ENCODE measurements at regions not wholly inside any gene's neighbourhood (a gene's known extent, or its start where the extent isn't known, plus 50 kb on each side); places are given as distances from the start of the nearest gene placed in this dataset.

DNA sequence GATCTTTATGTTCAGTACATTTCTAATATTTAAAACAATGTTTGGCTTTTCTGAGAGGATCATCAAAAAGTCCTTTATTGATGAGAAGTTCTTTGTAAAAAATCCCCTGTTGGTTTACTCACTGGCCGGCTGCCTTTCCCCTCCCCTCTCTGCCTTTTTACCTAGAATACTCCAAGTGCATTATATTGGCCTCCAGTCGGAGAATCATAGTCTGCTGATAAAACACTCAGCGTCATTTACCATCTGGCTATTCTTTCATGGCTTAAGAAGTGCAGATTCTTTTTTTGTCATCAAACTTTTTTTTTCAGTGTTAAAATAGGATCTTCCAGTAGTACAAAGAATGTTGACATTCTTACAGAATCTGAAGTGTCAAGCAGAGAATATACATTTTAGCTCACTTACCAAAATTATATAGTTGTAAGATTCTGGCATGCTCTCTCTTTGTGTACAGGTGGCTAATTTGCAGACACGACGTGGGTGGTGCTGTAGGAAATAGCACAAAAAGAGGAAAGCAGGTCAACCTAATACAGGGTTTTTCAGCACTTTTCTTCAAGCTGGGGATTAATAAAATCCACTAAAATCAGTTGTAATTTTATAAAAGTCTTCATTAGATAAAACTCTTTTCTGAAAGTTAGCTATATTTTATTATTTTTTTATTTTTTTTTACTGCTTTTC lies 731.8 kb downstream of the KCTD8 start:
- H3K4me3 Mint-ChIP-seq = no peak overlapping the region
- no peak overlapping the region for H3K27ac Mint-ChIP-seq
- H3K4me1 Mint-ChIP-seq (ENCODE audit: low read depth) = no peaks in the 10 kb centered on the region
- no peaks in the 10 kb centered on the region for H3K36me3 Mint-ChIP-seq (ENCODE audit: low read depth)
- no peaks in the 10 kb centered on the region for H3K27me3 Mint-ChIP-seq (ENCODE audit: insufficient read depth)
- peaks cover 23% of the 10 kb centered on the region for H3K9me3 Mint-ChIP-seq
- DNase-seq = no peak
- TF ChIP-seq, protein P1, sequence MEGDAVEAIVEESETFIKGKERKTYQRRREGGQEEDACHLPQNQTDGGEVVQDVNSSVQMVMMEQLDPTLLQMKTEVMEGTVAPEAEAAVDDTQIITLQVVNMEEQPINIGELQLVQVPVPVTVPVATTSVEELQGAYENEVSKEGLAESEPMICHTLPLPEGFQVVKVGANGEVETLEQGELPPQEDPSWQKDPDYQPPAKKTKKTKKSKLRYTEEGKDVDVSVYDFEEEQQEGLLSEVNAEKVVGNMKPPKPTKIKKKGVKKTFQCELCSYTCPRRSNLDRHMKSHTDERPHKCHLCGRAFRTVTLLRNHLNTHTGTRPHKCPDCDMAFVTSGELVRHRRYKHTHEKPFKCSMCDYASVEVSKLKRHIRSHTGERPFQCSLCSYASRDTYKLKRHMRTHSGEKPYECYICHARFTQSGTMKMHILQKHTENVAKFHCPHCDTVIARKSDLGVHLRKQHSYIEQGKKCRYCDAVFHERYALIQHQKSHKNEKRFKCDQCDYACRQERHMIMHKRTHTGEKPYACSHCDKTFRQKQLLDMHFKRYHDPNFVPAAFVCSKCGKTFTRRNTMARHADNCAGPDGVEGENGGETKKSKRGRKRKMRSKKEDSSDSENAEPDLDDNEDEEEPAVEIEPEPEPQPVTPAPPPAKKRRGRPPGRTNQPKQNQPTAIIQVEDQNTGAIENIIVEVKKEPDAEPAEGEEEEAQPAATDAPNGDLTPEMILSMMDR (IDR thresholded peaks at IDR 0.05) = no peak

DNA sequence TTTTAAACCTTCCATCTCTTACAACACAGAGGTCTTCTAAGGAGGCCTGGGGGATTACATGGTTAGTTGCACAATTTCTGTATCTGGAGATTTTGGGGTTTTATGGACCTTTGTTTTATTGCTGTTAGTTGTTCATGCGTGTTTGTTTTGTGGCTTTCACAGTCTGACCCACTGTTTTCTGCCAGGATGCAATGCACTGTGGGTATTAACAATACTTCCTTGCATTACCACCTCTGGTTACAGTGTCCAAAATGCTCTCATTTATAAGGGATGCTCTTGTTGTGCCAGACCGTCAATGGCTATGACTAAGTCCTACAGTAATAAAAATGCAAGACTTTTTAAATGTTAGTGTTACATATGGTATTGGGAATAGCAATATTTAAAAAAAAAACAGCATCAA lies 730.2 kb downstream of the KCTD8 start:
- no peak overlapping the region for H3K27ac Mint-ChIP-seq
- H3K9me3 Mint-ChIP-seq = peaks cover 14% of the 10 kb centered on the region
- H3K4me1 Mint-ChIP-seq (ENCODE audit: low read depth) = no peaks in the 10 kb centered on the region
- TF ChIP-seq, protein P1 (IDR thresholded peaks at IDR 0.05) = no peak
- no peak overlapping the region for H3K4me3 Mint-ChIP-seq
- no peaks in the 10 kb centered on the region for H3K27me3 Mint-ChIP-seq (ENCODE audit: insufficient read depth)
- no peak for DNase-seq
- no peaks in the 10 kb centered on the region for H3K36me3 Mint-ChIP-seq (ENCODE audit: low read depth)

DNA sequence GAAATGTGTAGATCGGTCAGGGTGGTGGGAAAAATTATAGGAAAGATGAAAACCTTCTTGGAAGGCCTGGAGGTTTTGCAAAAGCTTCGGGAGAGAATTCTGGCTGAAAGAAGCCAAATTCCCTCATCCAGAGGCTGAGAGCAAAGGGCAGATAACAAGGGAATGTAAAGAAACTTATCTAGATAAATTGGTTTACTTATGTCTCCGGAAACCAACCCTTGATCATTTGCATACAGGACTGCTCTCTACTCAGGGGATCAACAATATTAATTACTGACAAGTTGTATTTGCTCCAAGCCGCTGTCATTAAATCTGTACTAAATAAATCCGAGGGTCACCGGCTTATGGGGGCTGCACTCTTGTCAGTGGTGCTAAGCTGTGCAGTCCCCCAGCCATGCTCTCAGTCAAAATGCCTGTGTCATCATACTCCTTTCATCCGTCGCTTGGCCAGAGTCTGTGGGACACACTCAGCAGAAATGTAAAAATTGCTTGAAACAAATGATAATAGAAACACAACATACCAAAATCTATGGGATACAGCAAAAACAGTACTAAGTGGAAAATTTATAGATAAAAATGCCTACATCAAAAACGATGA lies 715.7 kb downstream of the KCTD8 start:
- Mint-ChIP-seq H3K4me3 (no peak overlapping the region), H3K27me3 (ENCODE audit: insufficient read depth) (no peaks in the 10 kb centered on the region), H3K36me3 (ENCODE audit: low read depth) (no peaks in the 10 kb centered on the region)

DNA sequence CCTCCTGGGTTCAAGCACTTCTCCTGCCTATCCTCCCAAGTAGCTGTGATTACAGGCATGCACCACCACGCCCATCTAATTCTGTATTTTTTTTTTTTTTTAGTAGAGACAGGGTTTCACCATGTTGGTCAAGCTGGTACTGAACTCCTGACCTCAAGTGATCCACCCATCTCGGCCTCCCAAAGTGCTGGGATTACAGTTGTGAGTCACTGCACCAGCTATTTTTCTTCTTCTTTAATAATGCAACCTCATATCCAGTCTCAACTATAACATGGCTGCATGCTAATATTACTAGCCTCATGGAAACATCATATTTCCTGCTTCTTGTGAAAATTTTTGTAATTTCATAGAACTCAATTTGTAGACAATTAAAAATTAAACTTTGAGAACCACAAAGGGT lies 706.5 kb downstream of the KCTD8 start:
- DNase-seq = no peak
- TF ChIP-seq, protein P1 (IDR thresholded peaks at IDR 0.05) = no peak
- Mint-ChIP-seq H3K27ac (no peak overlapping the region), H3K4me1 (ENCODE audit: low read depth) (no peaks in the 10 kb centered on the region), H3K9me3 (peaks cover 26% of the 10 kb centered on the region), H3K27me3 (ENCODE audit: insufficient read depth) (no peaks in the 10 kb centered on the region), H3K36me3 (ENCODE audit: low read depth) (no peaks in the 10 kb centered on the region), H3K4me3 (no peak overlapping the region)

More for the DNA sequence above, 715.7 kb downstream of the KCTD8 start:
- Mint-ChIP-seq H3K9me3 (peaks cover 52% of the 10 kb centered on the region), H3K4me1 (ENCODE audit: low read depth) (no peaks in the 10 kb centered on the region), H3K27ac (no peak overlapping the region)
- TF ChIP-seq, protein P1 (IDR thresholded peaks at IDR 0.05) = no peak
- DNase-seq = no peak

DNA sequence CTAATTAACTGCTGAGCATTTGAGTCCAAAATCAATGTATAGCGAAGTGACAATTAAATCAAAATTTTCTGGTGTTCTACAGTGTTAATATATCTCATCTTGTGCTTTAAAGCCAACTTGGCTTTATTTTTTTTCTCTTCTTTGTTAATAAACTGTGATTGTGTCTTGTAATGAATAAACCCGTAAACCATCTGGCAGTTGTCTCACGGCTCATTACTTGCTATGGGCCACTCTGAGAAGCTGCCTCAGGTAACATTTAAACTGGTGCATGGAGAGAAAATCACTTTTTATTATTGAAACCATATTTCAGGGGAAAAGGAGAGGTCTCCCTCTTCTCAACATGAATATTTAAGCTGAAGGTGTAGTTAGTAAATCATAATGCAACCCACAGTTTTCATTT lies 694.0 kb downstream of the KCTD8 start:
- no peak overlapping the region for H3K27ac Mint-ChIP-seq
- H3K36me3 Mint-ChIP-seq (ENCODE audit: low read depth) = no peaks in the 10 kb centered on the region
- H3K4me3 Mint-ChIP-seq = no peak overlapping the region
- TF ChIP-seq, protein P1 (IDR thresholded peaks at IDR 0.05) = no peak
- H3K4me1 Mint-ChIP-seq (ENCODE audit: low read depth) = no peaks in the 10 kb centered on the region
- DNase-seq = no peak
- H3K27me3 Mint-ChIP-seq (ENCODE audit: insufficient read depth) = no peaks in the 10 kb centered on the region; the same call in 1 of the 2 replicates
- peaks cover 42% of the 10 kb centered on the region for H3K9me3 Mint-ChIP-seq

Measured in HFFc6 (cell line).